Fibroblast of lung (primary cell): ENCODE measurements at regions not wholly inside any gene's neighbourhood (a gene's known extent, or its start where the extent isn't known, plus 50 kb on each side); places are given as distances from the start of the nearest gene placed in this dataset.

Experiments
- EZH2 ChIP-seq: IDR thresholded peaks from 2 replicates; pipeline ENCODE4 v1.5.1; 2012; ENCODE audit warnings: low read length, control low read depth, mild to moderate bottlenecking; ENCODE audit errors: missing control alignments
- TF ChIP-seq, protein P1 (sequence below), 2 donors: IDR thresholded peaks in 1 of 2; conservative IDR thresholded peaks in 1 of 2; 1 replicate in 1 of 2; 2 replicates in 1 of 2; pipeline ENCODE4 v1.5.1; 2011 to 2012; ENCODE audit warnings: low read length in 2 of 2, control low read depth in 1 of 2, inconsistent platforms in 1 of 2, low read depth in 1 of 2, mild to moderate bottlenecking in 1 of 2

DNA sequence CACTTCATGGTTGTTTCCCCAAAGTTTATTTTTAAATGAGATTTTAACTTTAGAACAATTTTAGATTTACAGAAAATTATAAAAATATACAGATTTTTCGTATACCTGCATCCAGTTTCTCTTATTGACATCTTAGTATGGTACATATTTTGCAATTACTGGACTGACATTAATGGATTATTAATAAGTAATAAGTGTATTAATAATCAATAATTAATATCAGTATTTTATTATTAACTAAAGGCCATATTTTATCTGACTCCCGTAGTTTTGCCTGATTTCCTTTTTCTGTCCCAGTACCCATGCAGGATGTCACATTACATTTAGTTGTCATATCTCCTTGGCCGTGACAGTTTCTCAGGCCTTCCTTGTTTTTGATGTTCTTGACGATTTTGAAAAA lies 307.0 kb downstream of the C6orf118 start:
- no peak for TF ChIP-seq EZH2
- TF ChIP-seq, protein P1, sequence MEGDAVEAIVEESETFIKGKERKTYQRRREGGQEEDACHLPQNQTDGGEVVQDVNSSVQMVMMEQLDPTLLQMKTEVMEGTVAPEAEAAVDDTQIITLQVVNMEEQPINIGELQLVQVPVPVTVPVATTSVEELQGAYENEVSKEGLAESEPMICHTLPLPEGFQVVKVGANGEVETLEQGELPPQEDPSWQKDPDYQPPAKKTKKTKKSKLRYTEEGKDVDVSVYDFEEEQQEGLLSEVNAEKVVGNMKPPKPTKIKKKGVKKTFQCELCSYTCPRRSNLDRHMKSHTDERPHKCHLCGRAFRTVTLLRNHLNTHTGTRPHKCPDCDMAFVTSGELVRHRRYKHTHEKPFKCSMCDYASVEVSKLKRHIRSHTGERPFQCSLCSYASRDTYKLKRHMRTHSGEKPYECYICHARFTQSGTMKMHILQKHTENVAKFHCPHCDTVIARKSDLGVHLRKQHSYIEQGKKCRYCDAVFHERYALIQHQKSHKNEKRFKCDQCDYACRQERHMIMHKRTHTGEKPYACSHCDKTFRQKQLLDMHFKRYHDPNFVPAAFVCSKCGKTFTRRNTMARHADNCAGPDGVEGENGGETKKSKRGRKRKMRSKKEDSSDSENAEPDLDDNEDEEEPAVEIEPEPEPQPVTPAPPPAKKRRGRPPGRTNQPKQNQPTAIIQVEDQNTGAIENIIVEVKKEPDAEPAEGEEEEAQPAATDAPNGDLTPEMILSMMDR (conservative IDR thresholded peaks at IDR 0.05 in 1 of 2, IDR thresholded peaks at IDR 0.05 in 1 of 2; ENCODE audit: low read depth in 1 of 2, low read length in 2 of 2), result no peak
